Spleen (tissue), 7 donors: ENCODE measurements at regions not wholly inside any gene's neighbourhood (a gene's known extent, or its start where the extent isn't known, plus 50 kb on each side); places are given as distances from the start of the nearest gene placed in this dataset.

Experiments
- POLR2A ChIP-seq, 3 donors: fragments of 450-650 bp; IDR thresholded peaks; one replicate each; pipeline ENCODE4 v1.5.1; 2017; ENCODE audit warnings: antibody characterized with exemption in 3 of 3, mild to moderate bottlenecking in 1 of 3
- TF ChIP-seq, protein P1 (sequence below), 11 experiments: fragments of 200-600 bp in 7 of 11; fragments of 450-650 bp in 4 of 11; sonication (generic) in 4 of 11; IDR thresholded peaks in 8 of 11; conservative IDR thresholded peaks in 3 of 11; 1 replicate in 7 of 11; 2 replicates in 4 of 11; pipeline versions ENCODE4 v1.4.0 to v1.8.0; 2016 to 2021; ENCODE audit warnings: antibody characterized with exemption in 11 of 11, inconsistent platforms in 4 of 11, mild to moderate bottlenecking in 1 of 11
- donor health status: DM: no; HTN: no; CAD: no; lungs with moderate emphysema.
- donor health status: DM: no; HTN: no; CAD: no.
- donor health status: DM: no; HTN: no; CAD: no.

DNA sequence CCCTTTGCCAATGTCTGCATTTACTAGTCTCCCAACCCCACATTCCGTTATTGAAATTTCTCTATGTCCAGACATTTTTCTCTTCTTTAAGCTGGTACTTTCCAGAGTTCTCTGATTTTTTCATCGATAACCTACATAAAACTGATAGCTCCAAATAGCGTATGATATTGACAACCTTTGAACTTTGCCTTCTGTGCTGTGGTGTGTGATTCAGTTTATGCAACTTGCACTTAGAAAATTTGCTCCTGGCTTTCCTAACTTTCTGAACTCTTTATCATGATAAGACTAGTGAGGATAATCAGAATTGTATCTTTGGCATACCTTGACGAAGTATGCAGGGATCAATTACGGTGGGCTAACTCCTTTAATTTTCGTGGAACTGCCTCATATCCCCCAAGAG lies 1261.3 kb downstream of the SI start:
- TF ChIP-seq, protein P1, sequence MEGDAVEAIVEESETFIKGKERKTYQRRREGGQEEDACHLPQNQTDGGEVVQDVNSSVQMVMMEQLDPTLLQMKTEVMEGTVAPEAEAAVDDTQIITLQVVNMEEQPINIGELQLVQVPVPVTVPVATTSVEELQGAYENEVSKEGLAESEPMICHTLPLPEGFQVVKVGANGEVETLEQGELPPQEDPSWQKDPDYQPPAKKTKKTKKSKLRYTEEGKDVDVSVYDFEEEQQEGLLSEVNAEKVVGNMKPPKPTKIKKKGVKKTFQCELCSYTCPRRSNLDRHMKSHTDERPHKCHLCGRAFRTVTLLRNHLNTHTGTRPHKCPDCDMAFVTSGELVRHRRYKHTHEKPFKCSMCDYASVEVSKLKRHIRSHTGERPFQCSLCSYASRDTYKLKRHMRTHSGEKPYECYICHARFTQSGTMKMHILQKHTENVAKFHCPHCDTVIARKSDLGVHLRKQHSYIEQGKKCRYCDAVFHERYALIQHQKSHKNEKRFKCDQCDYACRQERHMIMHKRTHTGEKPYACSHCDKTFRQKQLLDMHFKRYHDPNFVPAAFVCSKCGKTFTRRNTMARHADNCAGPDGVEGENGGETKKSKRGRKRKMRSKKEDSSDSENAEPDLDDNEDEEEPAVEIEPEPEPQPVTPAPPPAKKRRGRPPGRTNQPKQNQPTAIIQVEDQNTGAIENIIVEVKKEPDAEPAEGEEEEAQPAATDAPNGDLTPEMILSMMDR (IDR thresholded peaks at IDR 0.05 in 8 of 11, conservative IDR thresholded peaks at IDR 0.05 in 3 of 11), result no peak
- no peak for TF ChIP-seq POLR2A (IDR thresholded peaks at IDR 0.05)
